ENCODE measurements at regions not wholly inside any gene's neighbourhood (a gene's known extent, or its start where the extent isn't known, plus 50 kb on each side); places are given as distances from the start of the nearest gene placed in this dataset.

DNA sequence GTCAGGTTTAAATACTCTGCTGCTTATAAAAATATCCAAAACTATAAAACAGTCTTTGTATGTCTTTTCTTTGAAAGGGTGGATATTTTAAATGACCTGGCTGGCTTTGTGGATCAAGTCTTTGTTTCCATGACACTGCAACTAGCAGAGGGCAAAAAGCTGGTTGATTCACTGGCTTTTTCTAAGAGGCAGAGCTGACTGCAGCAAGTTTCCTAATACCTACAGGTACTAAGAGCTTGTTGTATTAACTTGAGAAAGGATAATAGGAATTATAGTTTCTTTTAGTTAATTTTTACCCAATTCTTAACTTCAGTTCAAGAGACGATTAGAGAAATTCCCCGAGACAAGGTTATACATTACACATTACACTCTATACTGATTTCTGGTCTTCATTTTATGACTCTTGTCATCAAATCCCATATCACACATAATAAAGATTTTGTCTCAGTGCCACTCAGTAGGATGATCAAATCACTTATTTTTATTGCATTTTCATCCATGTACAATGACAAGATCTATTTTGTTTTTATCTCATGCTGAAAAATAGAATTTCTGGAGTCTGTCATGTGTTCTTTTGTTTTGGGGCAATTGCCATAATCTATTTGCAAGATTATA lies 120.1 kb upstream of the RIMS1 start:
- Histone ChIP-seq H3K27me3 (replicated peaks in 1 of 4; ENCODE audit: control extremely low read depth in 1 of 4, control insufficient read depth in 3 of 4, insufficient read depth in 4 of 4, low read length in 3 of 4) (no peaks in the 10 kb centered on the region), H3K4me2 (replicated peaks; ENCODE audit: low read depth, low read length, poor library complexity, severe bottlenecking) (no peak overlapping the region), H3K9ac (ENCODE audit: low read length) (no peak overlapping the region), H3K9me3 (ENCODE audit: control extremely low read depth in 1 of 3, control insufficient read depth in 2 of 3, insufficient read depth in 1 of 3, low read length in 2 of 3) (no peaks in the 10 kb centered on the region), H2AFZ (ENCODE audit: insufficient read depth, low read depth, low read length, poor library complexity, severe bottlenecking) (no peak overlapping the region), H3K36me3 (replicated peaks in 1 of 2; ENCODE audit: control extremely low read depth in 1 of 2, control insufficient read depth in 1 of 2, extremely low read depth in 1 of 2, insufficient read depth in 2 of 2, low read length in 1 of 2) (no peaks in the 10 kb centered on the region), H3K27ac (ENCODE audit: low read length in 2 of 2) (no peak overlapping the region), H3K4me1 (ENCODE audit: control insufficient read depth in 2 of 2, insufficient read depth in 2 of 2, low read length in 2 of 2) (no peaks in the 10 kb centered on the region), H3K79me2 (ENCODE audit: control insufficient read depth, insufficient read depth, low read length) (no peaks in the 10 kb centered on the region), H4K20me1 (ENCODE audit: control insufficient read depth, insufficient read depth, low read length, poor library complexity, severe bottlenecking) (no peaks in the 10 kb centered on the region), H3K4me3 (ENCODE audit: control extremely low read depth in 1 of 5, extremely low read depth in 1 of 5, insufficient read depth in 1 of 5, low read depth in 2 of 5, low read length in 4 of 5) (no peak overlapping the region)
- TF ChIP-seq, protein P1, sequence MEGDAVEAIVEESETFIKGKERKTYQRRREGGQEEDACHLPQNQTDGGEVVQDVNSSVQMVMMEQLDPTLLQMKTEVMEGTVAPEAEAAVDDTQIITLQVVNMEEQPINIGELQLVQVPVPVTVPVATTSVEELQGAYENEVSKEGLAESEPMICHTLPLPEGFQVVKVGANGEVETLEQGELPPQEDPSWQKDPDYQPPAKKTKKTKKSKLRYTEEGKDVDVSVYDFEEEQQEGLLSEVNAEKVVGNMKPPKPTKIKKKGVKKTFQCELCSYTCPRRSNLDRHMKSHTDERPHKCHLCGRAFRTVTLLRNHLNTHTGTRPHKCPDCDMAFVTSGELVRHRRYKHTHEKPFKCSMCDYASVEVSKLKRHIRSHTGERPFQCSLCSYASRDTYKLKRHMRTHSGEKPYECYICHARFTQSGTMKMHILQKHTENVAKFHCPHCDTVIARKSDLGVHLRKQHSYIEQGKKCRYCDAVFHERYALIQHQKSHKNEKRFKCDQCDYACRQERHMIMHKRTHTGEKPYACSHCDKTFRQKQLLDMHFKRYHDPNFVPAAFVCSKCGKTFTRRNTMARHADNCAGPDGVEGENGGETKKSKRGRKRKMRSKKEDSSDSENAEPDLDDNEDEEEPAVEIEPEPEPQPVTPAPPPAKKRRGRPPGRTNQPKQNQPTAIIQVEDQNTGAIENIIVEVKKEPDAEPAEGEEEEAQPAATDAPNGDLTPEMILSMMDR (IDR thresholded peaks at IDR 0.05), result no peak
- TF ChIP-seq EZH2 (IDR thresholded peaks at IDR 0.05; ENCODE audit: borderline replicate concordance, insufficient read depth, low read depth, low read length, poor library complexity, severe bottlenecking), result no peak
- ATAC-seq (ENCODE audit: low read depth) (no peak), DNase-seq (no peak)
- Mint-ChIP-seq H3K27ac (no peak overlapping the region), H3K4me1 (no peaks in the 10 kb centered on the region), H3K4me3 (no peak overlapping the region), H3K27me3 (no peaks in the 10 kb centered on the region), H3K9me3 (ENCODE audit: insufficient read depth) (no peaks in the 10 kb centered on the region)
- CTCF ChIA-PET, result no interaction called here
- WGBS (ENCODE audit: insufficient coverage), result no CpG with 5 or more reads among the region's 2 CpGs
- intact Hi-C loops (cut with micrococcal nuclease), result no loop called here
- POLR2A ChIA-PET, result no interaction called here

DNA sequence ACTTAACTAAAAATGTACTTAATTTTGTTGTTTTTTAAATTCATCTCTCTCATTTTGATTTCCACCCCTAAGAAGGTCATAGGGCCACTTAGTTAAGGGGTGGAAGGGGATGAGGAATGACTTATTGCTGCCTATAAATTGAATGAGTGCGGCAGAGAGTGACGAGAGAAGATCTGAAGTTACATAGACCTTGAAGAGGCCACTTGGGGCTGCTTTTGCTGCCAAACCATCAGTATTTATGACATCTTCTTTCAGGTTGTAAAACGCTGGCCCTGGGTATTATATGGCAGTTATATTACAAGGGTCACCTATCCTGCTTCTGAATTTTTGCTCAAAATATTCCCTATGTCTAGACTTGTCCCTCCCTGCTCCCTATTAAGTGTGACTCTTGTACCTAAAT lies 119.6 kb upstream of the RIMS1 start:
- H3K27ac Mint-ChIP-seq, result no peak overlapping the region
- Histone ChIP-seq H4K20me1 (ENCODE audit: control insufficient read depth, insufficient read depth, low read length, poor library complexity, severe bottlenecking) (no peaks in the 10 kb centered on the region), H3K4me3 (ENCODE audit: control extremely low read depth in 1 of 5, extremely low read depth in 1 of 5, insufficient read depth in 1 of 5, low read depth in 2 of 5, low read length in 4 of 5) (no peak overlapping the region), H3K27ac (ENCODE audit: low read length in 2 of 2) (no peak overlapping the region), H3K36me3 (replicated peaks in 1 of 2; ENCODE audit: control extremely low read depth in 1 of 2, control insufficient read depth in 1 of 2, extremely low read depth in 1 of 2, insufficient read depth in 2 of 2, low read length in 1 of 2) (no peaks in the 10 kb centered on the region), H3K27me3 (replicated peaks in 1 of 4; ENCODE audit: control extremely low read depth in 1 of 4, control insufficient read depth in 3 of 4, insufficient read depth in 4 of 4, low read length in 3 of 4) (no peaks in the 10 kb centered on the region), H3K4me2 (replicated peaks; ENCODE audit: low read depth, low read length, poor library complexity, severe bottlenecking) (no peak overlapping the region), H3K9ac (ENCODE audit: low read length) (no peak overlapping the region), H3K9me3 (ENCODE audit: control extremely low read depth in 1 of 3, control insufficient read depth in 2 of 3, insufficient read depth in 1 of 3, low read length in 2 of 3) (no peaks in the 10 kb centered on the region), H3K4me1 (ENCODE audit: control insufficient read depth in 2 of 2, insufficient read depth in 2 of 2, low read length in 2 of 2) (no peaks in the 10 kb centered on the region), H2AFZ (ENCODE audit: insufficient read depth, low read depth, low read length, poor library complexity, severe bottlenecking) (no peak overlapping the region), H3K79me2 (ENCODE audit: control insufficient read depth, insufficient read depth, low read length) (no peaks in the 10 kb centered on the region)
- WGBS (ENCODE audit: insufficient coverage), result no CpG with 5 or more reads among the region's 3 CpGs
- H3K9me3 Mint-ChIP-seq (ENCODE audit: insufficient read depth), result no peaks in the 10 kb centered on the region
- CTCF ChIA-PET, result no interaction called here
- intact Hi-C loops (cut with micrococcal nuclease), result no loop called here
- POLR2A ChIA-PET, result no interaction called here
- TF ChIP-seq, protein P1 (IDR thresholded peaks at IDR 0.05), result no peak
- TF ChIP-seq EZH2 (IDR thresholded peaks at IDR 0.05; ENCODE audit: borderline replicate concordance, insufficient read depth, low read depth, low read length, poor library complexity, severe bottlenecking), result no peak
- no peak for DNase-seq
- no peak overlapping the region for H3K4me3 Mint-ChIP-seq
- no peaks in the 10 kb centered on the region for H3K27me3 Mint-ChIP-seq
- no peak for ATAC-seq (ENCODE audit: low read depth)
- H3K4me1 Mint-ChIP-seq, result no peaks in the 10 kb centered on the region
